HG03139 (cell line): ENCODE measurements at regions not wholly inside any gene's neighbourhood (a gene's known extent, or its start where the extent isn't known, plus 50 kb on each side); places are given as distances from the start of the nearest gene placed in this dataset.
"Not testable (repeated sequence)": the region's sequence is repeated elsewhere in the genome, so short reads cannot be mapped to it uniquely, and the experiment has no call there.

Experiments
- ATAC-seq: cut with Tn5 transposase; IDR thresholded peaks from one replicate; pipeline ENCODE4 v1.9.1; 2021; ENCODE audit not compliant: unreplicated experiment

GRCh38 chr11:86148345-86148747 lies 79.5 kb upstream of the PICALM start:
- ATAC-seq: no peak

- ATAC-seq: no peak
Measured at GRCh38 chr11:86147004-86147403, 78.1 kb upstream of the PICALM start.

- no peak for ATAC-seq
Measured at GRCh38 chr11:86145439-86146156, 76.7 kb upstream of the PICALM start.

- ATAC-seq: no peak
Measured at GRCh38 chr11:86144846-86145245, 76.0 kb upstream of the PICALM start.

- not testable (repeated sequence) for ATAC-seq
Measured at GRCh38 chr11:86144087-86144486, 75.2 kb upstream of the PICALM start.

- no peak for ATAC-seq
Measured at GRCh38 chr11:86143087-86144030, 74.5 kb upstream of the PICALM start.

- no peak for ATAC-seq
Measured at GRCh38 chr11:86142170-86142569, 73.3 kb upstream of the PICALM start.

GRCh38 chr11:86141727-86142126 lies 72.8 kb upstream of the PICALM start:
- ATAC-seq: no peak

GRCh38 chr11:86140334-86140990 lies 71.6 kb upstream of the PICALM start:
- no peak for ATAC-seq

- peak; percentile 79 for ATAC-seq
Measured at GRCh38 chr11:86138958-86139357, 70.1 kb upstream of the PICALM start.

GRCh38 chr11:86136538-86136937 lies 67.7 kb upstream of the PICALM start:
- no peak for ATAC-seq

GRCh38 chr11:86135319-86135714 lies 66.4 kb upstream of the PICALM start:
- no peak for ATAC-seq

- ATAC-seq: no peak
Measured at GRCh38 chr11:86134580-86135318, 65.9 kb upstream of the PICALM start.

GRCh38 chr11:86132667-86133249 lies 63.9 kb upstream of the PICALM start:
- no peak for ATAC-seq

GRCh38 chr11:86129740-86130540 lies 61.1 kb upstream of the PICALM start:
- no peak for ATAC-seq

GRCh38 chr11:86128914-86129313 lies 60.0 kb upstream of the PICALM start:
- ATAC-seq: no peak

GRCh38 chr11:86126862-86127261 lies 58.0 kb upstream of the PICALM start:
- no peak for ATAC-seq

GRCh38 chr11:86124251-86125233 lies 55.7 kb upstream of the PICALM start:
- ATAC-seq: no peak

GRCh38 chr11:86122773-86123172 lies 53.9 kb upstream of the PICALM start:
- ATAC-seq: no peak
